ENCODE measurements at regions not wholly inside any gene's neighbourhood (a gene's known extent, or its start where the extent isn't known, plus 50 kb on each side); places are given as distances from the start of the nearest gene placed in this dataset.

DNA sequence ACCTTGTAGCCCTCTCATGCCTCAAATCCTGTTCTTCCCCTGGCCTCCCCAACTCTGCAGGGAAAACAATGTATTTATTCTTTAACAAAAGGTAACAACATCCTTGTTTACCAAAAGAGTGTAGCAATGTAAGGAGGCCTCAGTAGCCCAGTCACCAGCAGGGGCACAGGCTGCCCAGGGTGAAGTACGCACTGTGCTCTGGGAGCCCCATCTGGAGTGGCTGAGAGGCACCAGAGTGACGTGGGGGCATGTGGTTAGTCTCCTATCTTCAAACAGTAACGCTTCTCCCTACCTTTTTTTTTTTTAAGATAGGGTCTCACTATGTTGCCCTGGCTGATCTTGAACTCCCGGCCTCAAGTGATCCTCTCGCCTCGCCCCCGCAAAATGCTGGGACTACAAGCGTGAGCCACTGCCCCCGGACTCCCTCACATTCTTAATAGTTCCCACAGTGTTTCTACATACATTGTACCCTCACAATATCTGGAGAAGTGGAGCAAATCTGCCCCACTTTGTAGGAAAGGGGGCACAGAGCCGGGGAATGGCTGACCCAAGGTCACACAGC, 51.3 kb upstream of the ECE1 start (continued):
- TF ChIP-seq CHD7 (IDR thresholded peaks at IDR 0.05; ENCODE audit: insufficient replicate concordance, low read length) (no peak), RBBP5 (IDR thresholded peaks at IDR 0.05; ENCODE audit: borderline replicate concordance, low read depth, low read length) (no peak), MAFK (IDR thresholded peaks at IDR 0.05; ENCODE audit: low read depth, low read length) (no peak), ASH2L (IDR thresholded peaks at IDR 0.05; ENCODE audit: low read length) (no peak), CHD1 (IDR thresholded peaks at IDR 0.05; ENCODE audit: low read depth, low read length) (no peak), BACH1 (IDR thresholded peaks at IDR 0.05; ENCODE audit: low read length) (no peak), RAD21 (IDR thresholded peaks at IDR 0.05 in 1 of 2, conservative IDR thresholded peaks at IDR 0.05 in 1 of 2; ENCODE audit: low read depth in 2 of 2, low read length in 2 of 2) (no peak), PHF8 (conservative IDR thresholded peaks at IDR 0.05; ENCODE audit: low read depth, low read length) (no peak), NRF1 (IDR thresholded peaks at IDR 0.05; ENCODE audit: low read depth, low read length) (no peak), TEAD4 (IDR thresholded peaks at IDR 0.05; ENCODE audit: low read depth, low read length) (no peak), HDAC6 (IDR thresholded peaks at IDR 0.05; ENCODE audit: low read depth, low read length) (no peak), SUZ12 (IDR thresholded peaks at IDR 0.05; ENCODE audit: low read length) (no peak)

All from H1 (cell line).